Skeletal muscle tissue (tissue), 3 donors: ENCODE measurements at regions not wholly inside any gene's neighbourhood (a gene's known extent, or its start where the extent isn't known, plus 50 kb on each side); places are given as distances from the start of the nearest gene placed in this dataset.

Experiments
- H3K27ac ChIP-seq: one replicate; pipeline ENCODE4 v1.7.0; 2013; ENCODE audit warnings: mild to moderate bottlenecking, low read depth, low read length, inconsistent platforms
- H3K27me3 ChIP-seq, 3 donors: one replicate each; pipeline ENCODE4 v1.7.0; 2013; ENCODE audit warnings: low read length in 3 of 3; ENCODE audit not compliant: control insufficient read depth in 3 of 3, insufficient read depth in 3 of 3
- H3K36me3 ChIP-seq, 3 donors: one replicate each; pipeline ENCODE4 v1.7.0; 2013; ENCODE audit warnings: low read length in 3 of 3; ENCODE audit not compliant: control insufficient read depth in 3 of 3, insufficient read depth in 3 of 3
- H3K4me1 ChIP-seq, 3 donors: one replicate each; pipeline ENCODE4 v1.7.0; 2013; ENCODE audit warnings: low read length in 3 of 3, mild to moderate bottlenecking in 3 of 3; ENCODE audit not compliant: control insufficient read depth in 3 of 3, insufficient read depth in 3 of 3
- H3K4me3 ChIP-seq, 3 donors: one replicate each; pipeline ENCODE4 v1.7.0; 2013; ENCODE audit warnings: low read length in 3 of 3
- H3K9ac ChIP-seq, 3 donors: one replicate each; pipeline ENCODE4 v1.7.0; 2013; ENCODE audit warnings: low read length in 3 of 3, mild to moderate bottlenecking in 3 of 3, moderate library complexity in 2 of 3, low read depth in 1 of 3
- H3K9me3 ChIP-seq, 3 donors: one replicate each; pipeline ENCODE4 v1.7.0; 2013; ENCODE audit warnings: low read length in 3 of 3; ENCODE audit not compliant: control insufficient read depth in 3 of 3
- donor health status: Osteomylitis.

- Histone ChIP-seq H3K9ac (no peak overlapping the region), H3K27me3 (peaks cover 18 to 39% (median 23%) of the 10 kb centered on the region in 3 donors), H3K4me1 (no peaks in the 10 kb centered on the region), H3K4me3 (no peak overlapping the region), H3K36me3 (no peaks in the 10 kb centered on the region), H3K27ac (no peak overlapping the region), H3K9me3 (no peaks in the 10 kb centered on the region)
Observed at GRCh38 chr15:77709135-77709886, 76.6 kb upstream of the LINGO1 start.

GRCh38 chr15:77706482-77707244 lies 74.0 kb upstream of the LINGO1 start:
- Histone ChIP-seq H3K9me3 (no peaks in the 10 kb centered on the region), H3K36me3 (no peaks in the 10 kb centered on the region), H3K4me1 (no peaks in the 10 kb centered on the region), H3K27me3 (peaks cover 13 to 43% (median 19%) of the 10 kb centered on the region in 3 donors), H3K27ac (no peak overlapping the region), H3K4me3 (no peak overlapping the region), H3K9ac (no peak overlapping the region)

- Histone ChIP-seq H3K9ac (no peak overlapping the region), H3K36me3 (no peaks in the 10 kb centered on the region), H3K4me1 (no peaks in the 10 kb centered on the region), H3K4me3 (no peak overlapping the region), H3K9me3 (no peaks in the 10 kb centered on the region), H3K27ac (no peak overlapping the region), H3K27me3 (peaks cover 34 to 41% (median 37%) of the 10 kb centered on the region in 3 donors)
Observed at GRCh38 chr15:77702211-77702957, 69.7 kb upstream of the LINGO1 start.

GRCh38 chr15:77698481-77698880 lies 65.8 kb upstream of the LINGO1 start:
- Histone ChIP-seq H3K9ac (no peak overlapping the region), H3K27ac (no peak overlapping the region), H3K4me1 (no peaks in the 10 kb centered on the region), H3K4me3 (no peak overlapping the region), H3K9me3 (no peaks in the 10 kb centered on the region), H3K36me3 (no peaks in the 10 kb centered on the region), H3K27me3 (peaks cover 44 to 60% (median 52%) of the 10 kb centered on the region in 3 donors)

GRCh38 chr15:77697893-77698292 lies 65.2 kb upstream of the LINGO1 start:
- H3K27ac ChIP-seq = no peak overlapping the region
- H3K36me3 ChIP-seq = no peaks in the 10 kb centered on the region
- H3K9ac ChIP-seq = no peak overlapping the region
- H3K9me3 ChIP-seq = no peaks in the 10 kb centered on the region
- no peaks in the 10 kb centered on the region for H3K4me1 ChIP-seq
- H3K4me3 ChIP-seq = no peak overlapping the region
- peaks cover 45 to 62% (median 50%) of the 10 kb centered on the region in 3 donors for H3K27me3 ChIP-seq

GRCh38 chr15:77696871-77697270 lies 64.2 kb upstream of the LINGO1 start:
- H3K9me3 ChIP-seq = no peaks in the 10 kb centered on the region
- H3K36me3 ChIP-seq = no peaks in the 10 kb centered on the region
- peaks cover 53 to 70% (median 53%) of the 10 kb centered on the region in 3 donors for H3K27me3 ChIP-seq
- H3K9ac ChIP-seq = no peak overlapping the region
- no peaks in the 10 kb centered on the region for H3K4me1 ChIP-seq
- H3K27ac ChIP-seq = no peak overlapping the region
- H3K4me3 ChIP-seq = no peak overlapping the region

- Histone ChIP-seq H3K4me1 (no peaks in the 10 kb centered on the region), H3K27ac (no peak overlapping the region), H3K4me3 (no peak overlapping the region), H3K9me3 (no peaks in the 10 kb centered on the region), H3K9ac (no peak overlapping the region), H3K36me3 (no peaks in the 10 kb centered on the region), H3K27me3 (peaks cover 58 to 78% (median 61%) of the 10 kb centered on the region in 3 donors)
Observed at GRCh38 chr15:77695961-77696582, 63.4 kb upstream of the LINGO1 start.

GRCh38 chr15:77695548-77695947 lies 62.8 kb upstream of the LINGO1 start:
- peaks cover 58 to 83% (median 62%) of the 10 kb centered on the region in 3 donors for H3K27me3 ChIP-seq
- H3K27ac ChIP-seq = no peak overlapping the region
- H3K4me3 ChIP-seq = no peak overlapping the region
- H3K9me3 ChIP-seq = no peaks in the 10 kb centered on the region
- H3K36me3 ChIP-seq = no peaks in the 10 kb centered on the region
- H3K4me1 ChIP-seq = no peaks in the 10 kb centered on the region
- no peak overlapping the region for H3K9ac ChIP-seq

GRCh38 chr15:77693576-77693975 lies 60.9 kb upstream of the LINGO1 start:
- H3K4me1 ChIP-seq = no peaks in the 10 kb centered on the region
- no peak overlapping the region for H3K27ac ChIP-seq
- H3K9ac ChIP-seq = no peak overlapping the region
- H3K4me3 ChIP-seq = no peak overlapping the region
- peaks cover 56 to 75% (median 69%) of the 10 kb centered on the region in 3 donors for H3K27me3 ChIP-seq
- no peaks in the 10 kb centered on the region for H3K36me3 ChIP-seq
- H3K9me3 ChIP-seq = no peaks in the 10 kb centered on the region
